NCI-H526 (cell line): ENCODE measurements at regions not wholly inside any gene's neighbourhood (a gene's known extent, or its start where the extent isn't known, plus 50 kb on each side); places are given as distances from the start of the nearest gene placed in this dataset.

ENCODE experiments used
- DNase-seq, 2 experiments: peaks; one replicate each; lab custom pipeline; 2025; lab: John Stamatoyannopoulos, UW

DNA sequence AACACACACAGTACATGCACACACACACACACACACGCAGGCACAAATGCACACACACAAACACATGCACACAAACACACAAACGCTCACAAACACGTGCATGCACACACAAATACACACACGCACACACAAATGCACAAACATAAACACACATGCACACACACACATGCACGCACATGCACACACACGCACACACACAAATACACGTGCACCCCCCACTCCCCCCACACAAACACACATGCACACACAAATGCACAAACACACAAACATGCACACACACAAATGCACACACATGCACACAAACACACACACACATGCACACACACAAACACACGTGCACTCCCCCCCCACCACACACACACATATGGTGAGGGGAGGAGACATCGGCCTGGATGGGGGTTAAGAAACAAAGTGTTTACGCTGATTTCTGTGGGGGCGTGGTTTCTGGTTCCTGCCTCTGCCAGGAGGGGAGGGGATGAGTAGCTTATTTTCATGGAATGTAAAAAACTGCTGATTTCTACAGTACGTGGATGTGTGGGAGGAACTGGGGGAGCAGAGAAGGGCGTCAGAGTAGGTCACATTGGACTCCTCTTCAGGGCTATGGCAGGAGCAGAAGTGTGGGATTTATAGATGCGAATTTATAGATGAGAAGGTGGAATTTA lies 607.2 kb downstream of the QKI start:
- DNase-seq, result no peak

DNA sequence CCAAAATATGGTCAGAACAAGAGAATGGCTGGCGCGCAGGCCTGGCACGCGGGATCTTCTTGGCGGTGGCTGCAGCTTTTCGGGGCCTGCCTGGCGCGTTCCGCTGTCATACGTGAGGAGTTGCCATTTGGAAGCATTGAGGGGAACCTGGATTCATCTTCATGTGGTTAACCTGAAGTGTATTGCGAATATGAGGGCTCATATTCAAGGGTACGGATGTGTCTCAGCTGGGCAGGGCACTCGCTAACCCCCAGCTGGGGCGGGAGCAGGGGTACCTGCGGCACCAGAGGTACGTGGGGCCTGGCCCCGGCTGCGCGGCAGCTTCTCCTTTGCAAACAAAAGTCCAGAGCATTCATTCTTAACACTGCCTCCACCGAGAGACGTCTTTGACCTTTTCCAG lies 605.6 kb downstream of the QKI start:
- DNase-seq, result no peak

DNA sequence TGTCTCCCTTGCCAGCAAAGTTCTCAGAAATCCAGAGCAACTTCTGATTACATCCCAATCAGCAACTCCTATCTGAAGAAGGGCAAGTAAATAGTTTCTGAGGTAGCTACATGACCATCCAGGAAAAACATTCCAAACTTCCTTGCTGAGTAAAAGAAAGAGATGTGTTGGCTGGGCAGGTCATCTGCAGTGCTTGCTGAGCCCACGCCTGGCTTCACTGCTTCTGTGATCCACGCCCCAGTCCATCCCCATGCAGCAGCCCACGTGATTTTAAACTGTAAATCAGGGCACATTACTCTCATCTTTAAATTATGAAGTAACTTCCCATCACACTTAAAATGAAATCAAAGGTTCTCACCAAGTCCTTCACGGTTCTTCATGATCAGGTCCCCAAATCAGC lies 603.6 kb downstream of the QKI start:
- no peak for DNase-seq

DNA sequence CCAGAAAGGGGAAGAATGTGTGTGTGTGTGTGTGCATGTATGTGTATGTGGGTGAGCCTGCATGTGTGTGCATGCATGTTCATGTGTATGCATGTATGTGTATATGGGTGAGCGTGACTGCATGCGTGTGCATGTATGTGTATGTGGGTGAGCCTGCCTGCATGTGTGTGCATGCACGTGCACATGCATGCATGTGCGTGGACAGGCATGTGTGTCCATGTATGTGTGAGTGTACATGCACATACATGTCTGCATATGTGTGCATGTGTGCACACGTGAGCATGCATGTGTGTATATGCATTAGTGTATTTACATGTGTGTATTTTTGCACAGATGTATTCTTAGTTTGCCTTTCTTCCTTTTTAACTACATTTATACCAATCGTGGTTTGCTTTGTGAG lies 601.5 kb downstream of the QKI start:
- DNase-seq, result no peak

DNA sequence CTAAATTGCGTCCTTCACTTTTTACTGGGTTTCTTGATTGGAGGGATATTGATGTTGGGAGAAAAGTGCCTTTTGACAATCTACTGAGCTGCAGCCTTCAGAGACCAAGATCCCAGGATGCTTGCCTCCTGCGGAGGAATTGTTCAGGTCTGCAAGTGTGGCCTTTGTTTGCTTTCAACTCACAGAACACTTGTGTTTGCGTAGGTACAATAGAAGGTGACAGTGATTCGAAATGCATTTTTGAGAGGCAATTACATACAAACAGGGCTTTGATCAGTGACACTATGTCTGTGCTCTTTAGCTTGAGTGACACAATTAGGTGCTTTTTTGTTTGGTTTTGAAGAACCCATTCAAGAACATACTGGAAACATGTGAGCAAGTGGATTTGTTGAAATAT lies 600.6 kb downstream of the QKI start:
- no peak for DNase-seq

DNA sequence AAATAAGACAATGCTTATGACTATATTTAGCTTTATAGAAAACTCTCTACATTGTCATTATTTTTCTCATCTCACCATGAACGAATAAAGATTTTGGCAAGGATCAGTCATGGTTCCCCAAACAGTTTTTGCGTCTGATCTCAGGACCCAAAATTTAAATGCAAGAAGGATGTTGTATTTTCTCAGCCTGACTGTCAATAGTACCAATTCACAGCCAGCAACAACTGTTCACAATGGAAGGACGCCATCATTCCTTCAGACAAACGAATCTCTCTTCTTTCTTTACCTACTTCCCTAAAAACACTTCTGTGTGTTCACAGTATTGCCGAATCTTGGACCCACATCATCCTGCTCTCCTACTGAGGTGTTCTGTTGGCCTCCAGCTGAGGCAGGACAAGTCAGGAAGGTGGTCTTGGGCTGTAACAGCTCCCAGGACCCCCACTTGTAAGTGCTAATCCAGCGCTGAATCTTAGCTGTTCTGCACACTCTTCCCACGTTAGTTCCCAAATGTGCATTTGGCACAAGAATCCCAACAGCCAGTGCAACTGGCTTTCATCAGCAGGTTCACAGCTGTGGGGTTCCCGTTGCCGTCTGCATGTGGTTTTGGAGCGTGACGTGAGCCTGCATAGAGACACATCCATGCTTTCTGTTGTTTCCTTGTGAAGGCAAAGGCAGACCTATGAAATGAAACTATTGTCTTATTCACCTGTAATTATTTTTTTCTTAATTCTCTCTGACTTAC lies 600.0 kb downstream of the QKI start:
- DNase-seq, result no peak

DNA sequence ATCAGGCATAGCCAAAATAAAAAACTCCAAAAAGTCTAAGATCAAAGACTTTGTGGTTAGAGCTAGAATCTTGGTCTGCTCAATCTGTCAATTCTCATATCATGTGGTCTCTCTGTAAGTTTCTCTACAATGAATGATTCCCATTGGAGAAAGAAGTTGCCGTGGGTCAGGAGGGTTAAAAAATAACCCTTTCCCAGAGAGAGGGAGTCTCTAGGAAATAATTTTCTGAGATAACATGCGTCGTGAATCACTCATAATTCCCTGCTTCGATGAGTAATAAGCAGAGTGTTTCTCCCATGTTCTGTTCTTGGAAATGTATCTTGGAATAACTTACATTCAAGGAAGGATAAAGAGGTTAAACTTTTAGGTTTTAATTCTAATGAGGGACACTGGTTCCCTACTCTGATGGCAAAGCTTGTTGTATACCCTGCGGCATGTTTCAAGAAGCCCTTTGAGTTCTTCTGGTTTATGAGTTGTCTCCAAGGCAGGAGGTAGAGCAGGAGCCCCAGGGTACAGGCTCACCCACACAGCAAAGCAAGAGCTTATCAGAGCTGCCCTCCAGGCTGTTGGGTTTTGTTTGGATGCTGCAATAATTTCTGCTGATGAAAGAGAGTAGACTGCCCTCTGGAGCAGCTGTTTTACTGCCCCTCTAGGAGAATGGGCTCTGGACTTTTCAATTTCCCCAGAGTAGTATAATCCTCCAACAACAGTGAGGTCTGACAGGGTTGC lies 599.1 kb downstream of the QKI start:
- no peak for DNase-seq

DNA sequence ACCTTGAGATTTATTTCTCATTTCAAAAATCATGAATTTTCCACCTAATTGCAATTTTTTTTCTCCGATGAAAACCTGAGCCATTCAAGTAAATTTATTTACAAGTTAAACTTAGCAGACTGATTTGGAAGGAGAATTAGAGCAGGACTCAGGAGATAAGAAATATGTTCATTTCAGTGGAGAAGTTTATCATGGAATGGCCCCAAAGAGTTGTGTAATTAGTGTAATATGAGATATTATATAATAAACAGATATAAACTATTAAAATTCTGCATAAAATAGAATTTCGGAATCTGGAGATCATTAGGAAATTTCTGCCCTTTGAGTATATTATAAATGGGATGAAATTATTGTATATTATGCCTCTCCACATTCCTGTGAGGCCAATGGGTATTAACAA lies 596.8 kb downstream of the QKI start:
- no peak for DNase-seq

DNA sequence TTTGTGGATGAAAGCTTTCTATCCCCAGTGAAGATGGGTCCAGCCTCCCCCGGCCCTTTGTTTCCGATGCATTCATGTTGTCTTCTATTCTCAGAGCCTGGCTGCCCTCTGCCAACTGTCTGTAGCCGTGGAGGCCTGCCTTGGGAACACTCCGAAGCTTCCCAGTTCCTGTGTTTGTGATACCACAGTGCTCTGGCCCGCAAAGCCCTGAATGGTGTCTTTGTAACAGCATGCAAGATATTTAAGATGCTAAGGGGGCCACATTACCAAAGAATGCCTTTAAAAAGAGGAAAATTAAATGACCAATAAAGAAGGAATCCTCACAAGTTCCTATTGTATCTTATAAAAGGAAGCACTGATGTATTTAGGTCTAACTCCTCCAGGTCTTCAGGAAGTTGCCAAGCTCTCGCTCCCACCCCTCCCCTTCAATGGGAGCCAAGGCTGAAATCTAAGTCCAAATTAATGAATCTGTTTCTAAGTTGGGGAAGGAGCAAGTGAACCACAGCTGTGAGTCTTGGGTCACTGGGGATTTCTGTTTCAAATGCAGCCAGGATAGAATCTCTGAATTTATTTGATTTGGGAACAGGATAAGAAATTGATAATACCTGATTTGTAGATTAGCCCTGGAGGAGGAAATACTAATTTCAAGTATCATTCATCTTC lies 596.1 kb downstream of the QKI start:
- no peak for DNase-seq

DNA sequence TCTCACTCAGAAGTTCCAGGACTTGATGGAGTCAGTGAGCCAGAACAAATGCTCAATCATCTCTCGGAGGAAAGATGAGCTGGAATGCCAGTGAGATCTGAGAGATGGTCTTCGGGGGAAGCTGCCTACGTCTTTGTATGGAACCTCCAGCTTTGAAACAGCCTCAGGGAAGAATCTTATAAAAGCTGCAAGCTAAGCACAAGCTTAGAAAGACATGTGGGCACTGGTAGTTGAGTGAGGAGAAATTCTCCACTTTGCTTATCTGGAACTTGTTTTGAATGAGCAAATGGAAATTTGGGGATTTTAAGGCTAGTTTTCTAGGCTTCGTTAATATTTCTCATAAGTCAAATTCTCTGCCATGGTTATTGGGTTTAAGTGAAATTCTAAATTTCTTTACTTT lies 594.4 kb downstream of the QKI start:
- DNase-seq, result no peak

DNA sequence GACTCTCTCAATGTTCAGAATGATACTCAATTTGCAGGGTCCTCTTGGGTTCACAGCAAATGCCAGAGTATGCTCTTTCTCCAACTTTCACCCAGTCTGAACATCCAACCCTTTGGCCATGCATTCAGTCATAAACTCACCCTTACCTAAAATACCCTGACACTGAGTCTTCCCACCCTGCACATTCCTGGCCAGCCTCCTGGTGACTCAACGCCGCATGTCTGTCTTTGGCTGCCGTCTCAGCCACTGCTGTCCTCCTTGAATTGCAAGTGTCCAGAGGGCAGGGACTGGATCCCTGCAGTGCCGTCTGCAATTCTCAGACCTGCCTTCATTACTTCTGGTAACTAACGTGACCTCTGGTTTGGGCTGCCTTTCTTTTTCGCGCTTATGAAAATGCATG lies 593.4 kb downstream of the QKI start:
- no peak for DNase-seq

DNA sequence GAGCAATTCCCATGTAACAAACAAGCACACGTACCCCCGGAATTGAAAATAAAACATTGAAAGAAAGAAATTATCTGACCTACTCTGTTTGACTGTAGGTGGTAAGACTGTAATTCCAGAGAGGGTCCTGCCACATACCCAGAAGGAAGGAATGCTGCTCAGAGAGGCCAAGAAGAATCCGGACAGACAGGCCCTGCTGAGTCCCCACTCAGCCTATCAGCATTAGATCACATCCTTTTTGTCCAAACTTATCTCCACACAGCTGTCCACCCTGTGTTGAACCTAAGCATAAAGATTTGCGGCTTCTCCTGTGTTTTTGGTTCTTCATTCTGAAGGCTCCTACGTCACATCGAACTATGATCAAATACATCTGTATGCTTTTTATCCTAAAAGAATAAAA lies 591.9 kb downstream of the QKI start:
- DNase-seq, result no peak

DNA sequence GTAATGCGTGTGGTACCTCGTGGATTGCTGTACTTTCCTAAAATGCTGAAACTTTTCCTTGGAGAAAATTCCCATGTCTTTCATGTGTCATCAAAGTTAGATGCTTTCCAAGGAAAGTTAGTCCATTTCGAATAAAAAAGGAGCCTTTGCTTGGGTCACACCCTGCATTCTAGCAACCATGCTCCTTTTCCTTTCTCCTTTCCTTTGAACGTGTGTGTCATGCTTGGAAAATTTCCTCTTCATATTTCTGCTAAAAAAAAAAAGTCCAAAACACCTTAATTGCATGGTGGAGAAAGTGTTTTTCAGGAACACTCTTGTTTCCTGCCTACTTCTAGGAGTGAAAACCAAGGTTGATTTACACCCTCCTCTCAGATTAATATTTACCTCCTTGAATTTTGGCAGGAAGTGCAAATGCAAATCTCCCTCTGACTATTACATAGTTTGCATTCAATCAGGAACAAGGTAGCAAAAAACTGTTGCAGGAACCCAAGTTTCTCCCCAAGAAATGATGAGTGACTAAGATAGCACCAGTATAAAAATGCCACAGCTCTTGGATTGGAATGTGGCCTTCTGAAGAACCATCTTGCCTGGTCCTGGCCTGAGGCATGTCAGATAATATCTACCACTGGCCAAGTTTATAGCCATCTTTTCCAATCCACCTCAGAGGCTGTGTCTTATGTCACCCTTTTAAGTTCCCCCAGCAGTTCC lies 590.6 kb downstream of the QKI start:
- DNase-seq, result no peak

DNA sequence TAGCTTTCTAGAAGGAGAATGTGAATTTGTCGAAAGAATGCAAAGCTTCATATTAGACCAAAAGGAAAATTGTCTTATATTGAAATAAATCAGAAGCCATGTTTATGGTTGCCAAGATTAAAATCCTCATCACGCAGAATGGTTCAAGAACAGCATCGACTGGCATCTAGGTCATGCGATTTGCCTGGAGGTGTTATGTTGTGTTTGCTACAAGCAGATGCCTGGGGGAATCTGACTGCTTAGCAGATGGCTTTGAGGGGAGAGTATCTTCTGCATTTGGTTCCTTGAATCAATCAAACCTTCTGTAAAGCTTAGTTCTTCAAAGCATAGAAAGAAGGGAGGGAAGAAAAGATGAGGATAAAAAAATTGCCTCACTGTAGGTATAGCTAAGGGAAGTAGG lies 585.8 kb downstream of the QKI start:
- no peak for DNase-seq

DNA sequence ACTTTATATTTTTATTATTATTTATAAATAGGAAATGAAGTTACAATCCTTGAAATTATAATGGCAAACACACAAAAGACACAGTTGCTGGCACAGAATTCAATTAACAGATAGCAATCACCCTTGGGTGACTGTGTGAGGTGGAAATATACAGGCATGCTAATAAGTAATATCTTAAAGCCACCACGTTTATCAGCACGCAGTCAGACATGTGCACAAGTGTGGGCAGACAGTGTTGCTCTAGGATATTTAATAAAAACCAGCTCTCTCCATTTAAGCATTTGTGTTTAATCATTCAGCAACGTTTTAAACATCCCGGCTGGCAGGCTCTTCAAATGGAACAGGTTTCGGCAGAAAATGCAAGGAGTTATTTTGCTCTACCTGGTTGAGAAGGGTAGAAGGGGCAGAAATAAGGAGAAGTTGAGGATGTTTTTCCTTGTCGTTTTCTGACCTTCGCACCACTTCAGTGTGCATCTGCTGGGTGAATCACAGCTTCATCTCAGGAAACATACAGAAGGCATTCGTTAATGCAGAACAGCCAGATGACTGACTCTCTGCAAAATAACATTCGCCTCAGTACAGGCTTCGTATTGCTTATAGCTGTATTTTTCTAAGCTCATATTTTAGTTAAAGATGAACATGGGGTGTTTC lies 585.1 kb downstream of the QKI start:
- no peak for DNase-seq

DNA sequence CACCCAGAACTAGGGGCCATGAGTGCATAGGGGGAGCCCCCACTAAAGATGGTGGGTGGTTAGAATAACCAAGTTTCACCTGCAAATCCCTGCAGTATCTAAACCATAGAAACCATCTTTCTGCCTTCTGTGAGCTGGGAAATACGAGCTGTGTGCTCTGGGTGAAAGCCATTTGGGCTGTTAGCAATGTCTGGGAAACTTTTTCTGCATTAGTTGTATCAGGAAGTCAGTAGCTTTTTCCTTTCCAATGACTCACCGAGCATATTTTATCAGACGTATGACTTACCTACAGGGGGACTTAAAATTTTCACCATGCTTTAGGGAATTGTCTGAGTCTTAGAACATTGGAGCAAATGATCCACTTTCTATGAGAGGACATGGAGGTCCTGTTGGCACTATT lies 584.0 kb downstream of the QKI start:
- no peak for DNase-seq

DNA sequence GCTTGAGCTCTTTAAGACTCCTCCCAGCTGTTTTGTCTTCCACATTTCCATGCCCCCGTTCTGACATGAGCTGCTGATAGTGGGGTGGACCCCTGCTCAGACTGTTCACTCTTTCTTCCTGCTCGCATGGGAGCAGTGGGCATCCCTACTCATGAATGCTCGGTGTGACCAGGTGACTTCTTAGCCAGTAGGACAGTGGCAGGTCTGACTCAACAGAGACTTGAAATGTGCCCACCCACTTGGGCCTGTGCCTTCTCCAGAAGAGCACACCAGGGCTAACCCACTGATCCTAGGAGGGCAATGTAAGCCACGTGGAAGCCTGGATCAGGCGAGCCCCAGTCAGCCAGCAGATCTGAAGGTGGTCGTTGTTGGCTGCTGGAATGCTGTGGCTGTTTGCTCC lies 582.0 kb downstream of the QKI start:
- no peak for DNase-seq

DNA sequence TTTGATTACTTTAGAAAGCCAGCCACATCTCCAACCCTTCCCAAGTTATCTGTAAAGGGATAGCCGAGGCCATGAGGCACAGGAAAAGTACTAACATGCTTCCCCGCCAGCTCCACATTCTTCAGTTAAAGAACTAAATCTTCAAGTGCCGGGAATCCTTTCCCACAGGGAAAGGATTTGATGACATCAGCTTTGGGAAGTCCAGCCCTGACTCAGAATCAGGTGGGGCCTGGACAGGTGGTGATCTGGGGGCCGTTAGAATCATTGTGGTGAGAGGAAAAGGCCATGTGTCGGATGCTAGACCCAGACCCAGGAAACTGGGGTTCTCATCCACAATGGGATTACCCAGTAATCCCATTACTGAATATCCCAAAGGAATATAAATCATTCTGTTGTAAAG lies 580.0 kb downstream of the QKI start:
- DNase-seq, result no peak

DNA sequence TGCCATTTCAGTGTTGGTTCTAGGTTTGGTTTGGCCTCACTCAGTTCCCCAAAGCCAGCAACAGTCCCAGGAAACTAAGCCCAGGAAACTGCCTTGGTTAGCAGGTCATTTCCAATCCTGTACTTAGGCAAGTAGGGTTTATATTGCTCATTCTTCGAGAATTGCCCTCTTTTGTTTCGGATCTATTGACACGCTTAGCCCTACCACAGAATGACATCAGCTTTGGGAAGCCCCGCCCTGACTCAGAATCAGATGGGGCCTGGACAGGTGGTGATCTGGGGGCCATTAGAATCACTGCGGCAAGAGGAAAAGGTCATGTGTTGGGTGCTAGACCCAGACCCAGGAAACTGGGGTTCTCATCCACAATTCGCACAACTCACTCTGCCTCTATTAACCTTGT lies 578.2 kb downstream of the QKI start:
- DNase-seq, result no peak

DNA sequence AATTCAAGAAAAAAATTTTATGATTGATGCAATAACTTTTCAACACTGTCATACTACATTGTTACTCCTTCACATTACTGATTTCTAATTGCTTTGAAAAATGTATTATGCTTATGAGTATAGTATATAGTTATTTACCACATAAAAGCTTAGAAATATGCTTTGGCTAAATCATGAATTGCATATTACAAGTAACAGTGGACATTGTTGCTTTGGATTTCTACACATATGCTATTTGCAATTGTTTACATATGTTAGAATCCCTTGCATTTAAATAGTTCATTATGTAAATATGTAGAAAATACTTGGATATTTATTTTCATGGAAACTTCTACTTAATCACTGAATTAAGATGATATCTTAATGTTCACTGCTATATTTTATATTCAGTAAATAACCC lies 577.5 kb downstream of the QKI start:
- DNase-seq, result no peak

DNA sequence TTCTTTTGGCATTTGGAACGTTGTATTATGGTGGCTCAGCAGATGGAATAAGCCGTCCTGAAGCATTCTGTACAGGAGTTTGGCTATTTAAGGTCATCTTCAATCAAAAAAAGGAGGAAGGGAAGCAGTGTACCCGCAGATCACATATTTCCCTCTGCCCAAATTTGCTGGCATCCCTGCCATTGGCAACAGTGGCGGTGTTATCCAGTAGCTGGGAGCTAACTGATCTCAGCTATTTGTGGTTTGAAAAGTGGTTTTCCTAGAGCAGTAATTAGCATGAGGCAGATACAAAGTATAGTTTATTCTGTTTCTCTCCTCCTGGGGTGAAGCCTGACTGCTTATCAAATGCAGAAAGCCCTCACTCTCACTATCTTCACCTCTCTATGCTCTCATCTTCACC lies 576.8 kb downstream of the QKI start:
- no peak for DNase-seq

DNA sequence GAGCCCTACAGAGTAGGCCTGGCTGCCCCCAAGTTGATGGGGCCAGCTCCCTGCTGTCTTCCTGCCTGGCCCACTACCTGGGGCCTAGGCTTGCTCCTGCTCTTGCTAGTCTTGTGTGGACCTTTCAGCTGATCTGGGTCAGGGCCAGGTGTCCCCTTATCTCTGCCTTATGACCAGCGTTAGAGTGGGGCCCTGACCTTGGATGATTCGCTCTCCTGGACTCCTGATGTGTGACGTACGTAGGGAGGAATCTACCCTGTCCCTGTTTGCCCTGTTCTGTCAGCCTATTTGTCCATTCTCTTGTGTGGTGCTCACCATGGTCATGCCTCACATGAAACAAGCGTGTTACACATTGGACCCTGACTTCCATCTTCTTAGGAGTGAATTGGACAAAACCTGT lies 571.8 kb downstream of the QKI start:
- no peak for DNase-seq
